Motor neuron (in vitro differentiated cells): ENCODE measurements at regions not wholly inside any gene's neighbourhood (a gene's known extent, or its start where the extent isn't known, plus 50 kb on each side); places are given as distances from the start of the nearest gene placed in this dataset.
"Not testable (repeated sequence)": the region's sequence is repeated elsewhere in the genome, so short reads cannot be mapped to it uniquely, and the experiment has no call there.

Source experiments
- ATAC-seq, 8 experiments: fragments of 200-7000 bp; cut with Tn5 transposase; replicated peaks in 6 of 8; 2 replicates each; pipeline ENCODE4 v1.8.0; 2021; ENCODE audit warnings: mild to moderate bottlenecking in 8 of 8, moderate library complexity in 8 of 8
- H3K27ac ChIP-seq, 2 donors: fragments of 250-450 bp; sonication (Bioruptor Pico); 2 replicates each; pipeline ENCODE4 v1.9.0; 2021; ENCODE audit warnings: antibody characterized with exemption in 2 of 2, mild to moderate bottlenecking in 2 of 2, moderate library complexity in 1 of 2
- H3K4me1 ChIP-seq, 2 donors: fragments of 250-450 bp; sonication (Bioruptor Pico); replicated peaks in 1 of 2; 2 replicates each; pipeline ENCODE4 v1.6.1; 2021; ENCODE audit warnings: antibody characterized with exemption in 2 of 2, mild to moderate bottlenecking in 2 of 2, moderate library complexity in 1 of 2
- H3K4me3 ChIP-seq, 5 donors: fragments of 250-450 bp; sonication (Bioruptor Pico); 2 replicates each; pipeline ENCODE4 v1.9.0; 2021; ENCODE audit warnings: antibody characterized with exemption in 5 of 5, mild to moderate bottlenecking in 5 of 5, moderate library complexity in 4 of 5
- WGBS, 10 experiments: fragments of 450-650 bp; shearing (Covaris generic); methylation state at CpG; one replicate each; pipeline ENCODE4 v1.0.0; 2022; 5-methylcytosine and 5-hydroxymethylcytosine counted together
- in situ Hi-C, 9 experiments: fragments of 400-800 bp; cut with MboI; loops; one replicate each; pipeline ENCODE4 v1.15.0; 2021; ENCODE audit warnings: low sequenced_read_pairs in 9 of 9, low pct_unique_long_range_greater_than_20kb in 2 of 9; ENCODE audit not compliant: unreplicated experiment in 9 of 9

GRCh38 chr18:35856721-35857120 lies 115.8 kb upstream of the RMP24 start:
- ATAC-seq, in situ Hi-C loops, H3K27ac ChIP-seq, H3K4me1 ChIP-seq, H3K4me3 ChIP-seq: not testable (repeated sequence)
- WGBS, 10 experiments: 0 to 67% (median 0%) methylated on average over 1 of the region's 1 CpG; no CpG with 5 or more reads in 4 of the 10 experiments

- in situ Hi-C loops: not testable (repeated sequence)
These were observed 114.9 kb upstream of the RMP24 start for GRCh38 chr18:35857581-35857980.

GRCh38 chr18:35861367-35862118 lies 110.9 kb upstream of the RMP24 start:
- no peak overlapping the region for H3K27ac ChIP-seq

More at GRCh38 chr18:35857581-35857980, 114.9 kb upstream of the RMP24 start:
- H3K27ac ChIP-seq, ATAC-seq, H3K4me3 ChIP-seq, H3K4me1 ChIP-seq: not testable (repeated sequence)

GRCh38 chr18:35862119-35862640 lies 110.3 kb upstream of the RMP24 start:
- peak in 3 of 8 experiments; percentile 27 to 64 (median 63) for ATAC-seq
- WGBS, 10 experiments: 7 to 90% (median 45%) methylated on average over 1 to 4 of the region's 4 CpGs; no CpG with 5 or more reads in 2 of the 10 experiments
- Histone ChIP-seq H3K27ac (no peak overlapping the region), H3K4me1 (peaks cover 0 to 8% of the 10 kb centered on the region in 2 donors), H3K4me3 (no peak overlapping the region)
- in situ Hi-C loops: no loop called here

More at GRCh38 chr18:35861367-35862118, 110.9 kb upstream of the RMP24 start:
- WGBS, 10 experiments: 24 to 96% (median 89%) methylated on average over 1 to 5 of the region's 5 CpGs; no CpG with 5 or more reads in 3 of the 10 experiments
- in situ Hi-C loops: no loop called here
- ATAC-seq: peak in 4 of 8 experiments; percentile 32 to 83 (median 63)
- Histone ChIP-seq H3K4me1 (peaks cover 0 to 8% of the 10 kb centered on the region in 2 donors), H3K4me3 (no peak overlapping the region)

GRCh38 chr18:35864916-35865315 lies 107.6 kb upstream of the RMP24 start:
- H3K4me1 ChIP-seq: peaks cover 0 to 8% of the 10 kb centered on the region in 2 donors
- no peak for ATAC-seq
- 40 to 83% methylated on average over 1 of the region's 1 CpG; no CpG with 5 or more reads in 8 of the 10 experiments for WGBS, 10 experiments
- H3K4me3 ChIP-seq: no peak overlapping the region
- no peak overlapping the region for H3K27ac ChIP-seq
- in situ Hi-C loops: no loop called here

- H3K4me3 ChIP-seq: no peak overlapping the region
- H3K4me1 ChIP-seq: no peaks in the 10 kb centered on the region
- no peak for ATAC-seq
- H3K27ac ChIP-seq: no peak overlapping the region
- in situ Hi-C loops: no loop called here
These were observed 103.6 kb upstream of the RMP24 start for GRCh38 chr18:35868915-35869314.

GRCh38 chr18:35871337-35871736 lies 101.1 kb upstream of the RMP24 start:
- no peak overlapping the region for H3K27ac ChIP-seq
- no peak overlapping the region for H3K4me3 ChIP-seq
- in situ Hi-C loops: no loop called here
- 0 to 88% (median 68%) methylated on average over 1 to 2 of the region's 2 CpGs for WGBS, 10 experiments
- no peaks in the 10 kb centered on the region for H3K4me1 ChIP-seq
- ATAC-seq: no peak

GRCh38 chr18:35875566-35875965 lies 96.9 kb upstream of the RMP24 start:
- Histone ChIP-seq H3K27ac (no peak overlapping the region), H3K4me1 (no peaks in the 10 kb centered on the region), H3K4me3 (no peak overlapping the region)
- WGBS, 10 experiments: 83 to 100% (median 100%) methylated on average over 1 of the region's 1 CpG; no CpG with 5 or more reads in 4 of the 10 experiments
- in situ Hi-C loops: no loop called here
- ATAC-seq: peak in 1 of 8 experiments; percentile 36

GRCh38 chr18:35876243-35876642 lies 96.2 kb upstream of the RMP24 start:
- no peak overlapping the region for H3K27ac ChIP-seq
- no peaks in the 10 kb centered on the region for H3K4me1 ChIP-seq
- WGBS, 10 experiments: 0 to 60% (median 60%) methylated on average over 1 of the region's 1 CpG; no CpG with 5 or more reads in 5 of the 10 experiments
- no peak overlapping the region for H3K4me3 ChIP-seq
- ATAC-seq: no peak
- in situ Hi-C loops: no loop called here

- ATAC-seq: peak in 2 of 8 experiments; percentile 72 to 79
- Histone ChIP-seq H3K4me1 (no peaks in the 10 kb centered on the region), H3K27ac (no peak overlapping the region), H3K4me3 (no peak overlapping the region)
- in situ Hi-C loops: no loop called here
- 20 to 100% (median 64%) methylated on average over 1 to 7 of the region's 9 CpGs; no CpG with 5 or more reads in 3 of the 10 experiments for WGBS, 10 experiments
These were observed 91.6 kb upstream of the RMP24 start for GRCh38 chr18:35880788-35881455.

- in situ Hi-C loops: no loop called here
- Histone ChIP-seq H3K27ac (no peak overlapping the region), H3K4me3 (no peak overlapping the region), H3K4me1 (no peaks in the 10 kb centered on the region)
- 8 to 100% (median 44%) methylated on average over 1 to 3 of the region's 5 CpGs; no CpG with 5 or more reads in 4 of the 10 experiments for WGBS, 10 experiments
- peak in 1 of 8 experiments; percentile 17 for ATAC-seq
These were observed 84.2 kb upstream of the RMP24 start for GRCh38 chr18:35888329-35888728.

- in situ Hi-C loops: no loop called here
- Histone ChIP-seq H3K4me1 (no peaks in the 10 kb centered on the region), H3K4me3 (no peak overlapping the region), H3K27ac (no peak overlapping the region)
- WGBS, 10 experiments: 80 to 100% (median 100%) methylated on average over 1 of the region's 1 CpG; no CpG with 5 or more reads in 7 of the 10 experiments
- ATAC-seq: no peak
These were observed 82.8 kb upstream of the RMP24 start for GRCh38 chr18:35889677-35890076.

- H3K4me1 ChIP-seq: no peaks in the 10 kb centered on the region
- in situ Hi-C loops: no loop called here
- no peak overlapping the region for H3K27ac ChIP-seq
- no peak overlapping the region for H3K4me3 ChIP-seq
- ATAC-seq: no peak
- WGBS, 10 experiments: 50 to 80% (median 73%) methylated on average over 1 to 3 of the region's 3 CpGs; no CpG with 5 or more reads in 4 of the 10 experiments
These were observed 82.2 kb upstream of the RMP24 start for GRCh38 chr18:35890323-35890722.
